NB4 (cell line): ENCODE measurements at regions not wholly inside any gene's neighbourhood (a gene's known extent, or its start where the extent isn't known, plus 50 kb on each side); places are given as distances from the start of the nearest gene placed in this dataset.

Experiments used
- DNase-seq: peaks from one replicate; pipeline ENCODE4 v3.0.0; 2010; ENCODE audit warnings: low read depth
- H3K4me3 ChIP-seq: one replicate; pipeline ENCODE4 v1.5.1; 2011; ENCODE audit warnings: mild to moderate bottlenecking, low read depth, low read length, moderate library complexity
- CTCF ChIP-seq: IDR thresholded peaks from one replicate; pipeline ENCODE4 v1.5.1; 2012; ENCODE audit warnings: low read depth, low read length
- MAX ChIP-seq: IDR thresholded peaks from 2 replicates; pipeline ENCODE4 v1.6.1; 2011; ENCODE audit warnings: low read depth, low read length
- MYC ChIP-seq: IDR thresholded peaks from 2 replicates; pipeline ENCODE4 v1.6.1; 2011; ENCODE audit warnings: low read depth, low read length
- POLR2A ChIP-seq: IDR thresholded peaks from 2 replicates; pipeline ENCODE4 v1.6.1; 2011; ENCODE audit warnings: mild to moderate bottlenecking; ENCODE audit not compliant: insufficient read length; ENCODE audit errors: extremely low read depth

GRCh38 chr9:82582693-82583092 lies 480.2 kb downstream of the RASEF start:
- no peak for DNase-seq
- H3K4me3 ChIP-seq: no peak overlapping the region
- no peak for TF ChIP-seq MAX

- H3K4me3 ChIP-seq: no peak overlapping the region
- TF ChIP-seq MAX (no peak), CTCF (no peak), MYC (no peak), POLR2A (no peak)
- no peak for DNase-seq
Measured at GRCh38 chr9:82583524-82583923, 479.4 kb downstream of the RASEF start.

- DNase-seq: no peak
- no peak for TF ChIP-seq MAX
- no peak for TF ChIP-seq MYC
- TF ChIP-seq CTCF: no peak
- TF ChIP-seq POLR2A: no peak
- H3K4me3 ChIP-seq: no peak overlapping the region
Measured at GRCh38 chr9:82584349-82584863, 478.5 kb downstream of the RASEF start.

GRCh38 chr9:82586918-82587356 lies 476.0 kb downstream of the RASEF start:
- TF ChIP-seq CTCF: no peak
- TF ChIP-seq MYC: no peak
- no peak for TF ChIP-seq POLR2A
- TF ChIP-seq MAX: no peak
- no peak overlapping the region for H3K4me3 ChIP-seq
- no peak for DNase-seq

GRCh38 chr9:82588301-82589180 lies 474.4 kb downstream of the RASEF start:
- no peak for TF ChIP-seq CTCF
- TF ChIP-seq MAX: no peak
- TF ChIP-seq POLR2A: no peak
- TF ChIP-seq MYC: no peak
- DNase-seq: no peak
- no peak overlapping the region for H3K4me3 ChIP-seq

GRCh38 chr9:82590845-82591244 lies 472.1 kb downstream of the RASEF start:
- H3K4me3 ChIP-seq: no peak overlapping the region
- TF ChIP-seq MYC (no peak), CTCF (no peak), POLR2A (no peak), MAX (no peak)
- DNase-seq: no peak
